AG10803 (cell line): ENCODE measurements at regions not wholly inside any gene's neighbourhood (a gene's known extent, or its start where the extent isn't known, plus 50 kb on each side); places are given as distances from the start of the nearest gene placed in this dataset.
"Not testable (repeated sequence)": the region's sequence is repeated elsewhere in the genome, so short reads cannot be mapped to it uniquely, and the experiment has no call there.

Experiments
- DNase-seq: peaks from one replicate; pipeline ENCODE4 v3.0.0; 2010; ENCODE audit warnings: low read depth
- H3K4me3 ChIP-seq: 2 replicates; pipeline ENCODE4 v1.5.1; 2011; ENCODE audit warnings: mild to moderate bottlenecking, low read length, control low read depth
- TF ChIP-seq, protein P1 (sequence below): conservative IDR thresholded peaks from 2 replicates; pipeline ENCODE4 v1.5.1; 2011; ENCODE audit warnings: mild to moderate bottlenecking, low read length, control low read depth, inconsistent platforms

DNA sequence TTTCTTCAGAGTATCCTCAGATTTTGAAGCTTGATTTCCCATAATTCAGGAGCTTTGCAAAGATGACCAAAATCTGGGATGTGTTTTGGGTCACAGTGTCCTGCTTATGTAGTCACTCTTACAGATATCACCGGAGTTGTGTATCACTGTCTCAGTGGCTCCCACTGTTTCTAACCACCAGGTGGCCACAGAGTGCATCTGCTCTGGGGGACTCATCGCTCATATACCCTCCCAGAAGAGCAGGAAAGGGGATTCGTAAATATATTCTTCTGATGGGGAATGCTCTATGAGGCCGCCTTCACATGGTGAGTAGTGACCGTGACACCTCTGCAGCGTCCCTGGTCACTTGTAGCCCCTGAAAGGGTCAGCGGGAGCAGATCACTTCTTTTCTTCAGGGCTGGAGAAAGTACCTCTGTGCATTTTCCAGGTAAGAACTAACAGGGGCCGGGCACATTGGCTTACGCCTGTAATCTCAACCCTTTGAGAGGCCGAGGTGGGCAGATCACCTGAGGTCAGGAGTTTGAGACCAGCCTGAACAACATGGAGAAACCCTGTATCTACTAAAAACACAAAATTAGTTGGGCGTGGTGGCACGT lies 249.4 kb upstream of the NOTCH2NLA start:
- not testable (repeated sequence) for H3K4me3 ChIP-seq
- TF ChIP-seq, protein P1, sequence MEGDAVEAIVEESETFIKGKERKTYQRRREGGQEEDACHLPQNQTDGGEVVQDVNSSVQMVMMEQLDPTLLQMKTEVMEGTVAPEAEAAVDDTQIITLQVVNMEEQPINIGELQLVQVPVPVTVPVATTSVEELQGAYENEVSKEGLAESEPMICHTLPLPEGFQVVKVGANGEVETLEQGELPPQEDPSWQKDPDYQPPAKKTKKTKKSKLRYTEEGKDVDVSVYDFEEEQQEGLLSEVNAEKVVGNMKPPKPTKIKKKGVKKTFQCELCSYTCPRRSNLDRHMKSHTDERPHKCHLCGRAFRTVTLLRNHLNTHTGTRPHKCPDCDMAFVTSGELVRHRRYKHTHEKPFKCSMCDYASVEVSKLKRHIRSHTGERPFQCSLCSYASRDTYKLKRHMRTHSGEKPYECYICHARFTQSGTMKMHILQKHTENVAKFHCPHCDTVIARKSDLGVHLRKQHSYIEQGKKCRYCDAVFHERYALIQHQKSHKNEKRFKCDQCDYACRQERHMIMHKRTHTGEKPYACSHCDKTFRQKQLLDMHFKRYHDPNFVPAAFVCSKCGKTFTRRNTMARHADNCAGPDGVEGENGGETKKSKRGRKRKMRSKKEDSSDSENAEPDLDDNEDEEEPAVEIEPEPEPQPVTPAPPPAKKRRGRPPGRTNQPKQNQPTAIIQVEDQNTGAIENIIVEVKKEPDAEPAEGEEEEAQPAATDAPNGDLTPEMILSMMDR = peak; percentile 66
- peak; percentile 16 for DNase-seq

DNA sequence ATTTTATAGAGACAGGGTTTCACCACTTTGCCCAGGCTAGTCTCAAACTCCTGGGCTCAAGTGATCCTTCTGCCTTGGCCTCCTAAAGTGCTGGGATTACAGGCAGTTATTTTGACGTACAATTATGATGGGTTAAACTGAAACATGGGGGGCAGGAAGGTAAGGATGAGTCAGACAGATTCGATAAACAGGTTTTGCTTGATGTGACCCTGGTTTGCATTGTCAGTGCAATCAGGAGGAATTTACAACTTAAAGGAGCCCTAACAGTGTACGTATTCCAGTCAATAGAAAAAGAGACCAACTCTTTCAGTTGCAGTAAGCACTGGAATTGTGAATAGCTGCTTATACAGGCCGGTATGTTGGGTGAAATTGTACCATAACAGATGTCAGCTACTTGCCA lies 246.3 kb upstream of the NOTCH2NLA start:
- DNase-seq, H3K4me3 ChIP-seq: not testable (repeated sequence)

DNA sequence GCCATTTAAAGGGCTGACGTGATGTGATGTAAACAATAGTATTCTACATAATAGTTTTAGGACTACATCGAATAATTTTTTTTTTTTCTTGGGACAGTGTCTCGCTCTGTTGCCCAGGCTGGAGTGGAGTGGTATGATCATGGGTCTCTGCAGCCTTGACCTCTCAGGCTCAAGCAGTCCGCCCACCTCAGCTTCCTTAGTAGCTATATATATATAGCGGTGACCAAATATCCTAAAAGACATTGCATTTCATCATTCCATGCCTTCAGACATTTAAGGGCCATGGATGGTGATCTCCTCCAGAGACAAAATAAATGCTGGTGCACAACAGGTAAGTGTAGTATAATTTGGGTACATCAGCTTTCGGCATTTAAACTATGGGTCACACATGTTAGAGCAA lies 245.4 kb upstream of the NOTCH2NLA start:
- H3K4me3 ChIP-seq, DNase-seq: not testable (repeated sequence)

DNA sequence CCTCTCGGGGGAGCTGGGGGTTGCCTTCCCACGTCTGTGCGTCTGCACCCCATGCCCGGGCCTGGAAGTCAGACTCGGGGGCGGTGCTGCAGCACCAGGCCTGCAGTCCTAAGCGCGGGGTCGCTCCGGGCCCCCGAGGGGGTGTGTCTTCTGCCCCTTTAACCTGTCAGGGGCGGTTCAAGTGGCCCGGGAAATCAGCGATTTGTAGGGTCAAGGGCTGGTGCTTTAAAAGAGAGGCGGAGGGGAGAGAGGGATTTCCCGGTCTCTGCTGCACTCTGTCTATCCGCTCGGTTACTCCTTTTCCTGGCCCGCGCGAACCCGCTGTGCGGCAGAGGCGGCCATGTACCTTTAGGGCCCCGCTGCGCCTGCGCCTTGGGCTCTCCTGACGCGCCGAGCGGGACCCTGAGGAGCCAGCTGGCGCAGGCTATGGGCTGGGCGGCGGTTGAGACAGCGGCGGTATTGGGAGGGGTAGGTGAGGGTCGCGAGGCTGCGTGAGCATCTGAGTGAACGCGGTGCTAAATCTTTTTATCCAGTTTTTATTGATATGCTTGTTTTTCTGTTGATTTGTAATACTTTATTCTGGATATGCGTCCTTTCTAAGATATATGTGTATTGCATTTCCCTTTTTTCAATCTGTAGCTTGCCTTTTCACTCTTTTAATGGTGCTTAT lies 243.5 kb upstream of the NOTCH2NLA start:
- H3K4me3 ChIP-seq = peak overlapping the region; percentile 42
- peak; percentile 39 for DNase-seq

DNA sequence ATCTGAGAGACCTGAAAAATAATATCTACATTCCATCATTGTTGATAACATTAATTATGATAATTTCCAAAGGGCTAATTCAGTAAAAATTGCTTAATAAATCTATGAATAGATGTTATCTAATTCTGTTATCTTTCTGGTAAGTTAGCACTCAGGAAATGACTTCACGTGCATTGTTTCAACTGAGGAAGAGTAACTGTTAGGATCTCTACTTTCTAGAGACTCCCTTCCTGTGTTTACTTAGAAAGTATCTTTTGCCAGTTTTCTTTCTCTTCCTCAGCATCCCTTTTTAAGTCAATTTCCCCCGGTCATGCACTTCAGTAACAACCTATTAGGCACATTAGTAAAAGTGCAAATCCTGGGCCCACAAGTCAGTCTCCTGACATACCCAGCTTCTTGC lies 231.1 kb upstream of the NOTCH2NLA start:
- not testable (repeated sequence) for DNase-seq, H3K4me3 ChIP-seq

DNA sequence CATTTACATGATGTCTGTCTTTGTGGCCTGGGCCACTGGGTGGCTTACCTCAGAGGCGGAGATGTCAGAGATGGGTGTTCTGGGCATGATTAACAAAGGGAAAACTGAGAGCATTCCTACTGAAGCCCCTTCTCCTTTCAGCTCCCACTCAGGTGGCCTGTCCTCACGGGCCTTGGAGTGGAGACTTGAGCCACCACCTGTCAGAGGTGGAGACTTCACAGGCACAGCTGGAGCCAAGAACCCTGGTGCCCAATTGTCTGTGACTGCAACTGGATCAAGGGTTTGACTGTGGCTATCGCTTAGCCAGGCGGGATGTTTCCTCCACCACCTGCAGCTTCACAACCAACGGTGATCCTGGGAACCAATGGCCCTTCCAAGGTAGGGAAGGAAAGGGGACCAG lies 230.5 kb upstream of the NOTCH2NLA start:
- H3K4me3 ChIP-seq, DNase-seq: not testable (repeated sequence)

DNA sequence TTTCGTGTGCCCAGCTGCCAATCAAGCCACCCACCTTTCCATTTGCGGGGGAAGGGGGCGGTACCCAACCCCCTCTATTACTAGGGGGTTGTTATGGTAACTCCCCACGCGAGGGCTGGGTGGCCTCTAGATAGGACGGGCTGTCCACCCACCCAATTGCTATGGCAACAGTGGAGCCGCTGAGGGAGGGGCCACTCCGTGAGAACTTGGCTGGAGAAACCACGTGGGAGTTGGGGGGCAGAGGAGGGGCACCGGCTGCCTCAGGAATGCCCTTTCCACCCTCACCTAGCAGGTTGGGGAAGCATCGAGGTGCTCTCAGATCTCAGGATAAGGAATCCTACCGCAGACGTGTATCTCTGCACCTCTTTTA lies 220.0 kb upstream of the NOTCH2NLA start:
- not testable (repeated sequence) for H3K4me3 ChIP-seq, DNase-seq

DNA sequence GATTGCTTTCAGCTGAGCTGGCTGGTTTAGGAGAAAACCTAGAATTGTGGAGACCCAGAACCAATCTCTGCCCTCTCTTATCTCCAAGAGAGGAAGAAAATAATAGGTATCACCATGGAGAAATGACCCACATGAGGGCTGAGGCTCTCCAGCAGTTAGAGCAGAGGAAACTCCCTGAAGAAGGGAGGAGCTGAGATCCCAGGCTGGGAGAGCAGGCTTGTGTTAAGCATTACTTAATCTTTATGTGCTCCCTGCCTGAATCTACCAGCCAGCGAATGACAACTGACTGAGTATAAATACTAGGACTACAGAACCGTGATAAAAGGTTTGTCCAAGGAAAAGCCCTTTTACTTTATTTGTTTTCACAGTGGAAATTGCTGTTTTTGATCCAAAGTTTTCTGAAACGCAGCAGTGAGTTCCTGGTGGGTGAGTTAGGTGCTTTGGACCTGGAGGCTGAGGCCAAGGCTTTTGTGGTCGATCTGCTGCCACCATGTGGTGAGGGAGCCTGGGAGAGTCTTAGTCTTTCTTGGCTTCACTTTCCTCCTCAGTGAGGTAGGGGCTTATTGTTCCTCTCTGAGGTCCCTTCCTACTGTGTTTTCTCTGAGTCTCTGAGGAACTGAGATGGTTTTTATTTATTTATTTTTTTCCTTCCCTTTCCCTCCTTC lies 219.5 kb upstream of the NOTCH2NLA start:
- not testable (repeated sequence) for DNase-seq
- TF ChIP-seq, protein P1 = peak; percentile 20

DNA sequence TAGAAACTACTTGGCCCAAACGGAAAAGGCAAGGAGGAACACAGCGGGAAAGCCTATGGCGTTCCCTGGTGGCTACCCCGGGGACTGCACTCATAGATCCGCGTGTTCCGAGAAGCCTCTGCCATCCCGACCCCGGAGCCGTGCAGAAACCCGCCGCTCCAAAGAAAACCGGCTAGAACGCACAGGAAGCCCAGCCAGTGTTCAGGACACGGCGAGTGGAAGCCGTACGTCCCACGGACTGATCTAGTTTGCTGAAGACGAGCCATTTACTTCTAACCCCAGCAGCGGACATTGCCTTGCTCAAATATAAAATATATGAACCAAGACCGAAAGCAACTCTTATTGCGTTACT lies 215.0 kb upstream of the NOTCH2NLA start:
- peak; percentile 3 for DNase-seq
- peak overlapping the region; percentile 55 for H3K4me3 ChIP-seq

More for the DNA sequence above, 219.5 kb upstream of the NOTCH2NLA start:
- H3K4me3 ChIP-seq = not testable (repeated sequence)

DNA sequence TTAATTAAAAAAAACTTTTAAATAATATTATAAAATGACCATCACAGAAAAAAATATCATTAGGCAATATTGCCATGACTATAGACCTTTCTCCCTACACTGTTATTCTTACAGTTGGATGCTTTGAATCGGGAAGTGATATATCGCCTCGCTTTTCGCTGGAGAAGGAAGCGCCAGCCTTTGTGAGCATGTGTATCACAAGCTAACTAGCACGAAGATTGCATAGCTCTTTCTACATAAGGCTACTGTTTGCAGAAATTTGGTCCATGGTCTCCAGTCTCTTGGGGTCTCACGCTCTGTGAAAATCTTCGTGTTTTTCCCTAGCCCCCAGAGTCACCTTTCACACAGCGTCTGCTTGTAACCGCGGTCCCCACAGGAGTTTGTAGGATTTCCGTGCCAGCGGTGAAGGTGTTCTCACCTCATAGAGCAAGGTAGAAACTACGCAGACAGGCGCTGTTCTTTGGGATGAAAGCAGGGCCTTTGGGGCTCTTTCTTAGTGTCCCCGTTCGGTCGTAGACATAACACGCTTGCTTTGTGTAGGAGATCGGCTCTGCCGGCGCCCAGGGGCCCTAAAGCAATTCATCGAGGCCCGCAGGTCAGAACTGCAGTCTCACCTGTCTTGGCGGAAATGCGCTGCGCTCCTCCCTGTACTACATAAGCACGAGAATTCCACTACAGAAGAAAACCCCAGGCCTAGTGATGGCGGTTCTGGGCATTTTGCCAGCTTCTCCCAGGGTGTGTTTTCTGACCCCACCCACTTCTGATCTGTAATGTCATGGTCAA lies 214.5 kb upstream of the NOTCH2NLA start:
- not testable (repeated sequence) for DNase-seq, H3K4me3 ChIP-seq

DNA sequence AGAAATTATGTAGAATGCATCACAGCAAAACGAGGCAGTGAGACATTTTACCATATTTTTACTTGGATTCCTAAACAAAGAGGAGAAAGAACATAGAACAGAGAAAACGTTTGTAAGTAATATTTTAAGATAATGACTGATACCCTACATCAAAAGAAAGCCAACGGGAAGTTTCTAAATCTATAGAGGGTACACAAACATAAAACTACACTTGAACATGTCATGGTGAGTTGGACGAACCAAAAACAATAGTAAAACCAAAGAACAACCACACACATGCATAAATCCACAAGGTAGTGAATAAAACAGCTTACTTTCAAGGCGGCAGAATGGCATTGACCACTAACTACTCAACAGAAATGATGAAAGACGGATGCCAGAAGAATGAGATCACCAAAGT lies 209.7 kb upstream of the NOTCH2NLA start:
- H3K4me3 ChIP-seq, DNase-seq: not testable (repeated sequence)

DNA sequence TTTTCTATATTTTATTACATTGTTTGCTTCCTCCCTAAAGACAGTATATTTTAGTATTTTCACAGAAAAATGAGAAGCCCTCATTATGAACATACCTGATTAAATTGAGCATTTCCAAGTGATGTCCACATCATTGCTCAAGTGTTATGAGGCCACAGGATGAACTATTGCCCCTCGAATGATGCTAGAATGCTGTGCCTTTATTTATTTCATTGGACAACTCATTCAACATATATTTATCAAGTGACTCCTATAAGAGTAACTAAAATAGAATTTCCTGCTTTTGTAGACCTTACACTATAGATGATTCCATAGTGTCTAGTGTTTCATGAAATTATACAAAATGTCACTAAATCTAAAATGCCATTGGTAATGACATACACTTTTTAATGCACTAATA lies 187.8 kb upstream of the NOTCH2NLA start:
- not testable (repeated sequence) for H3K4me3 ChIP-seq, DNase-seq

DNA sequence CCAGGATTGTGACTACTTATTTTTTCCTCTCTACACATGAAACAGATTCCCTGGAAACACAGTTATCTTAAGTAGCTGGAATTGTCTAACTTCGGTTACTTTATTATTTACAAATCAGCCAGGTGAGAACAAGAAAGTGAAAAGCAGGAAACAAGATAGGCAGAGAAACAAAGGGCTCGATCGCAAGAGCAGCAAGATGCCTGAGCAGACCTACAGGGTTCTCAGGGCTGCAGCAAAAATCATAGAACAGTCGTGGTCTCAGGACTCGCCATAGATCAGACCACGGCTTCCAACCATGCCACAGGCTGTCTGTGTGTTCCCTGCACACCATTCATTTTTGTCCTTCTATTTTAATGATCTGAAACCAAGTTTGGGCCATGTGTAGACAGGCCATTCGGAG lies 186.2 kb upstream of the NOTCH2NLA start:
- not testable (repeated sequence) for H3K4me3 ChIP-seq, DNase-seq

DNA sequence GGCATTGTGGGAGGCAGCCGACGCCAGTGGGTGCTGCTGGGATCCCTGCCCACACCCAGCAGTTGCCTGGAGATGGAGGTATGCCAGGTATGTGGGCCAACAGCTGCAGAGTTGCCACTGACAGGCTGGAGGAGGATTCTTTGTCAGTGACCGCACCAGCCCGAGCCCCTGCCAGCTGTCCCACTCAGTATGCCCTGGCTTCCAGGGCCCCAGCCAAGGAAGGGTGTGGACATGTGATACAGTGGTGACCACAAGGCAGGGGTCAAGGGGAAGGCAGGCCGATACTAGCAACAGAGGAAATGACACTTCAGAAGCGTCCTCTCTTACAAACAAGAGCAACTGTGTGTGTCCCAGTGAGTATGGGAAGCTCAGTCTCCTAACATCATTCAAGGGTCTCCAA lies 185.1 kb upstream of the NOTCH2NLA start:
- not testable (repeated sequence) for H3K4me3 ChIP-seq
- peak; percentile 29 for DNase-seq

DNA sequence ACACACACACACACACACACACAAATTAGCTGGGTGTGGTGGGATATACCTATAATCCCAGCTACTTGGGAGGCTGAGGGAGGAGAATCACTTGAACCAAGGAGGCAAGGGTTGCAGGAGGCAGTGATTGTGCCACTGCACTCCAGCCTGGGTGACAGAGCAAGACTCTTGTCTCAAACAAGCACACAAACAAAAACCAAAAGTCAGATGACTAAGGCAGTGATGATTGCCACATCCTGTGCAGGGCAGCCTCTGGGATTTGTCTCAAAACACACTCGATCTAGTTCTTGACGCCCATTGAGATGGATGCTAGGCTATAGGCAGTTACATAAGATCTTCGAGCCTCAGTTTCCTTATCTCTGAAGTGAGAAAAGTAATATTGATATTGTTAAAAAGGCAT lies 183.1 kb upstream of the NOTCH2NLA start:
- DNase-seq, H3K4me3 ChIP-seq: not testable (repeated sequence)

DNA sequence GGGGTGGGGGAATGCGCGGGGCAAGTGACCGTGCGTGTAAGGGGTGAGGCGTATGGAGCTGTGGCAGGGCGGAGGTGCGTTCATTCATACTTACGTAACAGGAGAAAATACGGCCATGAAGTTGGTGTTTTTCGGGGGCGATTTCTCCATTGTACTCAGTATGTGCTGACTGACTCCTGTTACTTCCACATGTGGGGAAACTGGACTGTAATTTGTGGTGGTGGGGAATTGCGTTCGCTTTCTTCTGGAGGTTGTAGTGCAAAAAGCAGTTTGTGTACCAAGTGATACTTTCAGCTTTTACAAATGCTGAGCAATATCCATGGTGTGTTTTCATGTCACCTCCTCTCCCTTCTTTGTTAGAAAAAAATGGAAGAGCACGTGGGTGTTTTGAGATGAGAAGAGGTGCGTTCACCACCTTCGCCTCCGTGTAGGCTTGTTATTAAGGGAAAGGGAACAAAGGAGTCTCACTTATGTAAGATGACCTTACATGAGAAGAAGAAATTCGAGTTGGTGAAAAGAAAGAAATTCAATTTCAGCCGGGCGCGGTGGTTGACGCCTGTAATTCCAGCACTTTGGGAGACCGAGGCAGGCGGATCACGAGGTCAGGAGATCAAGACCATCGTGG lies 181.1 kb upstream of the NOTCH2NLA start:
- peak; percentile 51 for DNase-seq
- peak overlapping the region; percentile 43 for H3K4me3 ChIP-seq
